HG03159 (cell line): ENCODE measurements at regions not wholly inside any gene's neighbourhood (a gene's known extent, or its start where the extent isn't known, plus 50 kb on each side); places are given as distances from the start of the nearest gene placed in this dataset.

Source experiments
- ATAC-seq: cut with Tn5 transposase; IDR thresholded peaks from one replicate; pipeline ENCODE4 v1.9.1; 2021; ENCODE audit warnings: mild to moderate bottlenecking, moderate library complexity; ENCODE audit not compliant: unreplicated experiment

- ATAC-seq: no peak
Observed at GRCh38 chr5:74272831-74273451, 367.6 kb downstream of the ENC1 start.

GRCh38 chr5:74272024-74272775 lies 368.3 kb downstream of the ENC1 start:
- no peak for ATAC-seq

- no peak for ATAC-seq
Observed at GRCh38 chr5:74268297-74268696, 372.2 kb downstream of the ENC1 start.

GRCh38 chr5:74266836-74267235 lies 373.7 kb downstream of the ENC1 start:
- no peak for ATAC-seq

- ATAC-seq: no peak
Observed at GRCh38 chr5:74266132-74266531, 374.4 kb downstream of the ENC1 start.

- no peak for ATAC-seq
Observed at GRCh38 chr5:74262544-74263207, 377.9 kb downstream of the ENC1 start.

- ATAC-seq: no peak
Observed at GRCh38 chr5:74261866-74262265, 378.7 kb downstream of the ENC1 start.

GRCh38 chr5:74261421-74261820 lies 379.1 kb downstream of the ENC1 start:
- ATAC-seq: no peak

GRCh38 chr5:74259572-74259971 lies 381.0 kb downstream of the ENC1 start:
- no peak for ATAC-seq

GRCh38 chr5:74258314-74258665 lies 382.2 kb downstream of the ENC1 start:
- no peak for ATAC-seq

- peak; percentile 63 for ATAC-seq
Observed at GRCh38 chr5:74257645-74258313, 382.7 kb downstream of the ENC1 start.

- no peak for ATAC-seq
Observed at GRCh38 chr5:74257060-74257527, 383.4 kb downstream of the ENC1 start.

GRCh38 chr5:74255692-74256392 lies 384.7 kb downstream of the ENC1 start:
- no peak for ATAC-seq

- ATAC-seq: no peak
Observed at GRCh38 chr5:74254257-74254656, 386.3 kb downstream of the ENC1 start.

GRCh38 chr5:74252044-74252443 lies 388.5 kb downstream of the ENC1 start:
- ATAC-seq: no peak

GRCh38 chr5:74251141-74252035 lies 389.1 kb downstream of the ENC1 start:
- ATAC-seq: no peak

- no peak for ATAC-seq
Observed at GRCh38 chr5:74250304-74251102, 390.0 kb downstream of the ENC1 start.

- ATAC-seq: no peak
Observed at GRCh38 chr5:74248576-74248975, 392.0 kb downstream of the ENC1 start.

GRCh38 chr5:74244406-74244805 lies 396.1 kb downstream of the ENC1 start:
- no peak for ATAC-seq
